Adrenal gland (tissue), 9 donors: ENCODE measurements at regions not wholly inside any gene's neighbourhood (a gene's known extent, or its start where the extent isn't known, plus 50 kb on each side); places are given as distances from the start of the nearest gene placed in this dataset.

Source experiments
- DNase-seq, 7 donors: peaks; one replicate each; pipeline ENCODE4 v3.0.0-alpha.2; 2019 to 2020
- H3K27ac ChIP-seq, 5 donors: fragments of 200-600 bp; sonication (generic) in 4 of 5; 1 replicate in 3 of 5; 2 replicates in 2 of 5; pipeline versions ENCODE4 v1.5.1 to v1.8.0; 2016 to 2020; ENCODE audit warnings: mild to moderate bottlenecking in 1 of 5
- H3K27me3 ChIP-seq: fragments of 200-600 bp; 2 replicates; pipeline ENCODE4 v1.8.0; 2021
- H3K36me3 ChIP-seq, 2 donors: fragments of 200-600 bp; replicated peaks in 1 of 2; 1 replicate in 1 of 2; 2 replicates in 1 of 2; pipeline versions ENCODE4 v1.5.1 to v1.8.0; 2018 to 2022
- H3K4me1 ChIP-seq, 2 donors: fragments of 200-600 bp; replicated peaks in 1 of 2; 1 replicate in 1 of 2; 2 replicates in 1 of 2; pipeline versions ENCODE4 v1.5.1 to v1.8.0; 2018 to 2021
- H3K4me3 ChIP-seq, 4 donors: fragments of 200-600 bp; sonication (generic) in 3 of 4; one replicate each; pipeline ENCODE4 v1.5.1; 2016 to 2018
- H3K9me3 ChIP-seq, 3 donors: fragments of 200-600 bp; sonication (generic) in 1 of 3; replicated peaks in 1 of 3; 1 replicate in 2 of 3; 2 replicates in 1 of 3; pipeline versions ENCODE4 v1.5.1 to v1.8.0; 2016 to 2021
- POLR2A ChIP-seq, 2 donors: fragments of 450-650 bp; IDR thresholded peaks; one replicate each; pipeline ENCODE4 v1.6.1; 2017; ENCODE audit warnings: antibody characterized with exemption in 2 of 2, mild to moderate bottlenecking in 2 of 2, moderate library complexity in 1 of 2
- WGBS, 4 donors: extraction: QIAGEN DNeasy Blood & Tissue Kit in 2 of 4; methylation state at CpG; one replicate each; pipeline versions ENCODE4 v1.1.5 to v1.1.7; 2013 to 2017; 5-methylcytosine and 5-hydroxymethylcytosine counted together
- intact Hi-C, 2 donors: fragments of 100-400 bp; cut with DNase I; formaldehyde crosslinking; loops; one replicate each; pipeline versions ENCODE4 v1.14.1 to v1.15.0; 2022 to 2023
- TF ChIP-seq, protein P1 (sequence below), 6 experiments: fragments of 450-650 bp in 4 of 6; fragments of 200-600 bp in 2 of 6; sonication (generic) in 1 of 6; IDR thresholded peaks; 1 replicate in 5 of 6; 2 replicates in 1 of 6; pipeline versions ENCODE4 v1.5.1 to v1.8.0; 2016 to 2021; ENCODE audit warnings: antibody characterized with exemption in 6 of 6, mild to moderate bottlenecking in 2 of 6, moderate library complexity in 1 of 6
- donor health status: healthy with polysubstance abuse.
- donor health status: Bipolar disorder and iron deficiency.
- donor health status: DM: yes; HTN: yes; CAD: no.
- donor health status: DM: no; HTN: no; CAD: no.
- donor health status: DM: no; HTN: no; CAD: no.

GRCh38 chr1:30437059-30437576 lies 286.3 kb downstream of the MATN1 start:
- no peaks in the 10 kb centered on the region for H3K9me3 ChIP-seq
- no peak for TF ChIP-seq POLR2A (IDR thresholded peaks at IDR 0.05)
- TF ChIP-seq, protein P1, sequence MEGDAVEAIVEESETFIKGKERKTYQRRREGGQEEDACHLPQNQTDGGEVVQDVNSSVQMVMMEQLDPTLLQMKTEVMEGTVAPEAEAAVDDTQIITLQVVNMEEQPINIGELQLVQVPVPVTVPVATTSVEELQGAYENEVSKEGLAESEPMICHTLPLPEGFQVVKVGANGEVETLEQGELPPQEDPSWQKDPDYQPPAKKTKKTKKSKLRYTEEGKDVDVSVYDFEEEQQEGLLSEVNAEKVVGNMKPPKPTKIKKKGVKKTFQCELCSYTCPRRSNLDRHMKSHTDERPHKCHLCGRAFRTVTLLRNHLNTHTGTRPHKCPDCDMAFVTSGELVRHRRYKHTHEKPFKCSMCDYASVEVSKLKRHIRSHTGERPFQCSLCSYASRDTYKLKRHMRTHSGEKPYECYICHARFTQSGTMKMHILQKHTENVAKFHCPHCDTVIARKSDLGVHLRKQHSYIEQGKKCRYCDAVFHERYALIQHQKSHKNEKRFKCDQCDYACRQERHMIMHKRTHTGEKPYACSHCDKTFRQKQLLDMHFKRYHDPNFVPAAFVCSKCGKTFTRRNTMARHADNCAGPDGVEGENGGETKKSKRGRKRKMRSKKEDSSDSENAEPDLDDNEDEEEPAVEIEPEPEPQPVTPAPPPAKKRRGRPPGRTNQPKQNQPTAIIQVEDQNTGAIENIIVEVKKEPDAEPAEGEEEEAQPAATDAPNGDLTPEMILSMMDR (IDR thresholded peaks at IDR 0.05), result no peak
- H3K27ac ChIP-seq, result no peak overlapping the region
- peak in 1 of 7 donors; percentile 23 for DNase-seq
- H3K36me3 ChIP-seq, result no peaks in the 10 kb centered on the region
- H3K4me3 ChIP-seq, result no peak overlapping the region
- intact Hi-C loops, result no loop called here
- H3K4me1 ChIP-seq, result no peaks in the 10 kb centered on the region
- H3K27me3 ChIP-seq, result no peaks in the 10 kb centered on the region
- WGBS, 4 donors, result 65 to 82% (median 78%) methylated on average over 4 to 5 of the region's 5 CpGs

GRCh38 chr1:30427545-30427944 lies 295.8 kb downstream of the MATN1 start:
- no peak for DNase-seq
- TF ChIP-seq, protein P1 (IDR thresholded peaks at IDR 0.05), result no peak
- no peak for TF ChIP-seq POLR2A (IDR thresholded peaks at IDR 0.05)
- Histone ChIP-seq H3K4me3 (no peak overlapping the region), H3K9me3 (peaks cover 0 to 7% (median 0%) of the 10 kb centered on the region in 3 donors), H3K27me3 (no peaks in the 10 kb centered on the region), H3K27ac (no peak overlapping the region), H3K36me3 (no peaks in the 10 kb centered on the region), H3K4me1 (no peaks in the 10 kb centered on the region)
- 50 to 60% (median 54%) methylated on average over 2 of the region's 2 CpGs for WGBS, 4 donors
- intact Hi-C loops, result no loop called here

- Histone ChIP-seq H3K27ac (no peak overlapping the region), H3K27me3 (no peaks in the 10 kb centered on the region), H3K9me3 (peaks cover 0 to 2% (median 0%) of the 10 kb centered on the region in 3 donors), H3K4me1 (no peaks in the 10 kb centered on the region), H3K4me3 (no peak overlapping the region), H3K36me3 (no peaks in the 10 kb centered on the region)
- TF ChIP-seq, protein P1 (IDR thresholded peaks at IDR 0.05), result no peak
- DNase-seq, result peak in 1 of 7 donors; percentile 7
- WGBS, 4 donors, result 74 to 88% (median 79%) methylated on average over 4 of the region's 4 CpGs
- intact Hi-C loops, result no loop called here
Observed at GRCh38 chr1:30425046-30425445, 298.3 kb downstream of the MATN1 start.

GRCh38 chr1:30423570-30423969 lies 299.8 kb downstream of the MATN1 start:
- intact Hi-C loops, result no loop called here
- H3K4me3 ChIP-seq, result no peak overlapping the region
- no peak for DNase-seq
- no peaks in the 10 kb centered on the region for H3K27me3 ChIP-seq
- H3K9me3 ChIP-seq, result no peaks in the 10 kb centered on the region
- TF ChIP-seq POLR2A (IDR thresholded peaks at IDR 0.05), result no peak
- TF ChIP-seq, protein P1 (IDR thresholded peaks at IDR 0.05), result no peak
- H3K27ac ChIP-seq, result no peak overlapping the region
- H3K36me3 ChIP-seq, result no peaks in the 10 kb centered on the region
- 69 to 80% (median 76%) methylated on average over 3 of the region's 3 CpGs for WGBS, 4 donors
- no peaks in the 10 kb centered on the region for H3K4me1 ChIP-seq
